Epithelial cell of esophagus (primary cell): ENCODE measurements at regions not wholly inside any gene's neighbourhood (a gene's known extent, or its start where the extent isn't known, plus 50 kb on each side); places are given as distances from the start of the nearest gene placed in this dataset.
"Not testable (repeated sequence)": the region's sequence is repeated elsewhere in the genome, so short reads cannot be mapped to it uniquely, and the experiment has no call there.

Experiments used
- DNase-seq: peaks from one replicate; pipeline ENCODE4 v3.0.0; 2010; ENCODE audit warnings: low read depth
- H3K4me3 ChIP-seq: 2 replicates; pipeline ENCODE4 v1.5.1; 2011; ENCODE audit warnings: mild to moderate bottlenecking, low read length, control low read depth
- CTCF ChIP-seq: IDR thresholded peaks from 2 replicates; pipeline ENCODE4 v1.5.1; 2011; ENCODE audit warnings: low read depth, mild to moderate bottlenecking, low read length, control low read depth, inconsistent platforms; ENCODE audit not compliant: insufficient read depth; ENCODE audit errors: missing control alignments

- no peak for TF ChIP-seq CTCF
- DNase-seq, result peak; percentile 64
- H3K4me3 ChIP-seq, result no peak overlapping the region
Measured at GRCh38 chr20:36082315-36082915, 72.1 kb upstream of the EPB41L1 start.

- peak; percentile 79 for DNase-seq
Measured at GRCh38 chr20:36083200-36083599, 71.3 kb upstream of the EPB41L1 start.

GRCh38 chr20:36084356-36084755 is 70.2 kb upstream of the EPB41L1 start:
- H3K4me3 ChIP-seq, result no peak overlapping the region
- DNase-seq, result no peak
- TF ChIP-seq CTCF, result no peak

More at GRCh38 chr20:36083200-36083599, 71.3 kb upstream of the EPB41L1 start:
- H3K4me3 ChIP-seq, result not testable (repeated sequence)

- DNase-seq, result peak; percentile 78
- no peak overlapping the region for H3K4me3 ChIP-seq
- TF ChIP-seq CTCF, result no peak
Measured at GRCh38 chr20:36084897-36085613, 69.5 kb upstream of the EPB41L1 start.

GRCh38 chr20:36085686-36086267 is 68.8 kb upstream of the EPB41L1 start:
- DNase-seq, result peak; percentile 79
- no peak for TF ChIP-seq CTCF
- H3K4me3 ChIP-seq, result no peak overlapping the region

GRCh38 chr20:36086767-36087166 is 67.8 kb upstream of the EPB41L1 start:
- H3K4me3 ChIP-seq, result no peak overlapping the region
- TF ChIP-seq CTCF, result no peak
- DNase-seq, result peak; percentile 44

- H3K4me3 ChIP-seq, result no peak overlapping the region
- no peak for TF ChIP-seq CTCF
- no peak for DNase-seq
Measured at GRCh38 chr20:36090223-36090622, 64.3 kb upstream of the EPB41L1 start.
